NCI-H1092 (cell line): ENCODE measurements at regions not wholly inside any gene's neighbourhood (a gene's known extent, or its start where the extent isn't known, plus 50 kb on each side); places are given as distances from the start of the nearest gene placed in this dataset.

Experiments
- DNase-seq: peaks from one replicate; lab custom pipeline; 2025; lab: John Stamatoyannopoulos, UW

GRCh38 chr1:93815366-93816110 lies 63.5 kb downstream of the DNTTIP2 start:
- DNase-seq = no peak

- DNase-seq = no peak
Observed at GRCh38 chr1:93814795-93815340, 64.1 kb downstream of the DNTTIP2 start.

GRCh38 chr1:93814059-93814794 lies 64.8 kb downstream of the DNTTIP2 start:
- DNase-seq = peak; percentile 61

- DNase-seq = no peak
Observed at GRCh38 chr1:93813076-93813475, 65.9 kb downstream of the DNTTIP2 start.

GRCh38 chr1:93811326-93812065 lies 67.5 kb downstream of the DNTTIP2 start:
- DNase-seq = no peak

- DNase-seq = no peak
Observed at GRCh38 chr1:93810316-93810715, 68.7 kb downstream of the DNTTIP2 start.

- DNase-seq = no peak
Observed at GRCh38 chr1:93808871-93809270, 70.1 kb downstream of the DNTTIP2 start.

GRCh38 chr1:93807311-93807930 lies 71.6 kb downstream of the DNTTIP2 start:
- no peak for DNase-seq

GRCh38 chr1:93805027-93805610 lies 73.9 kb downstream of the DNTTIP2 start:
- no peak for DNase-seq

GRCh38 chr1:93804412-93804811 lies 74.6 kb downstream of the DNTTIP2 start:
- DNase-seq = no peak

GRCh38 chr1:93801471-93801870 lies 77.5 kb downstream of the DNTTIP2 start:
- no peak for DNase-seq

GRCh38 chr1:93800856-93801255 lies 78.2 kb downstream of the DNTTIP2 start:
- DNase-seq = no peak

- DNase-seq = no peak
Observed at GRCh38 chr1:93798291-93798690, 80.7 kb downstream of the DNTTIP2 start.

GRCh38 chr1:93784538-93784937 lies 94.5 kb downstream of the DNTTIP2 start:
- DNase-seq = no peak

- no peak for DNase-seq
Observed at GRCh38 chr1:93783876-93784275, 95.1 kb downstream of the DNTTIP2 start.

GRCh38 chr1:93779540-93780165 lies 98.0 kb upstream of the BCAR3 start:
- DNase-seq = no peak

GRCh38 chr1:93778457-93778856 lies 96.8 kb upstream of the BCAR3 start:
- DNase-seq = no peak

GRCh38 chr1:93777255-93777654 lies 95.6 kb upstream of the BCAR3 start:
- no peak for DNase-seq

- no peak for DNase-seq
Observed at GRCh38 chr1:93776728-93777127, 95.1 kb upstream of the BCAR3 start.

GRCh38 chr1:93775224-93775623 lies 93.6 kb upstream of the BCAR3 start:
- no peak for DNase-seq

- no peak for DNase-seq
Observed at GRCh38 chr1:93774707-93775106, 93.1 kb upstream of the BCAR3 start.
